ENCODE measurements at regions not wholly inside any gene's neighbourhood (a gene's known extent, or its start where the extent isn't known, plus 50 kb on each side); places are given as distances from the start of the nearest gene placed in this dataset.

GRCh38 chr2:105953942-105954341 lies 209.2 kb downstream of the NCK2 start:
- WGBS (ENCODE audit: insufficient coverage, low coverage, low lambda C conversion rate, missing lambda C conversion rate): 82% methylated on average over 4 of the region's 4 CpGs
- Histone ChIP-seq H3K4me3 (no peak overlapping the region), H3K36me3 (no peaks in the 10 kb centered on the region), H3K4me1 (no peaks in the 10 kb centered on the region), H3K27me3 (no peaks in the 10 kb centered on the region), H3K27ac (no peak overlapping the region), H3K9me3 (no peaks in the 10 kb centered on the region)
- no peak for ATAC-seq
- TF ChIP-seq POLR2A (IDR thresholded peaks at IDR 0.05) (no peak), CTCF (IDR thresholded peaks at IDR 0.05) (no peak)
- intact Hi-C loops (cut with DNase I): no loop called here
- DNase-seq: no peak

GRCh38 chr2:105952131-105952530 lies 207.4 kb downstream of the NCK2 start:
- Histone ChIP-seq H3K4me1 (no peaks in the 10 kb centered on the region), H3K36me3 (no peaks in the 10 kb centered on the region), H3K27me3 (no peaks in the 10 kb centered on the region), H3K9me3 (no peaks in the 10 kb centered on the region), H3K4me3 (no peak overlapping the region), H3K27ac (no peak overlapping the region)
- DNase-seq (no peak), ATAC-seq (no peak)
- TF ChIP-seq POLR2A (IDR thresholded peaks at IDR 0.05) (no peak), CTCF (IDR thresholded peaks at IDR 0.05) (no peak)
- intact Hi-C loops (cut with DNase I): no loop called here
- WGBS (ENCODE audit: insufficient coverage, low coverage, low lambda C conversion rate, missing lambda C conversion rate): 57% methylated on average over 1 of the region's 1 CpG

GRCh38 chr2:105951384-105951694 lies 206.6 kb downstream of the NCK2 start:
- WGBS (ENCODE audit: insufficient coverage, low coverage, low lambda C conversion rate, missing lambda C conversion rate): 63% methylated on average over 3 of the region's 3 CpGs
- Histone ChIP-seq H3K4me3 (no peak overlapping the region), H3K9me3 (no peaks in the 10 kb centered on the region), H3K27me3 (no peaks in the 10 kb centered on the region), H3K4me1 (no peaks in the 10 kb centered on the region), H3K36me3 (no peaks in the 10 kb centered on the region), H3K27ac (no peak overlapping the region)
- intact Hi-C loops (cut with DNase I): no loop called here
- ATAC-seq (no peak), DNase-seq (no peak)
- TF ChIP-seq CTCF (IDR thresholded peaks at IDR 0.05) (no peak), POLR2A (IDR thresholded peaks at IDR 0.05) (no peak)

- WGBS (ENCODE audit: insufficient coverage, low coverage, low lambda C conversion rate, missing lambda C conversion rate): 72% methylated on average over 5 of the region's 10 CpGs
- TF ChIP-seq CTCF (IDR thresholded peaks at IDR 0.05): no peak
- TF ChIP-seq POLR2A (IDR thresholded peaks at IDR 0.05): no peak
- ATAC-seq: no peak
- no peaks in the 10 kb centered on the region for H3K27me3 ChIP-seq
- intact Hi-C loops (cut with DNase I): no loop called here
- no peaks in the 10 kb centered on the region for H3K4me1 ChIP-seq
- no peaks in the 10 kb centered on the region for H3K9me3 ChIP-seq
- no peak overlapping the region for H3K27ac ChIP-seq
- no peak overlapping the region for H3K4me3 ChIP-seq
- DNase-seq: no peak
- no peaks in the 10 kb centered on the region for H3K36me3 ChIP-seq
Observed at GRCh38 chr2:105950521-105951383, 206.0 kb downstream of the NCK2 start.
